ENCODE measurements at regions not wholly inside any gene's neighbourhood (a gene's known extent, or its start where the extent isn't known, plus 50 kb on each side); places are given as distances from the start of the nearest gene placed in this dataset.
"Not testable (repeated sequence)": the region's sequence is repeated elsewhere in the genome, so short reads cannot be mapped to it uniquely, and the experiment has no call there.

DNA sequence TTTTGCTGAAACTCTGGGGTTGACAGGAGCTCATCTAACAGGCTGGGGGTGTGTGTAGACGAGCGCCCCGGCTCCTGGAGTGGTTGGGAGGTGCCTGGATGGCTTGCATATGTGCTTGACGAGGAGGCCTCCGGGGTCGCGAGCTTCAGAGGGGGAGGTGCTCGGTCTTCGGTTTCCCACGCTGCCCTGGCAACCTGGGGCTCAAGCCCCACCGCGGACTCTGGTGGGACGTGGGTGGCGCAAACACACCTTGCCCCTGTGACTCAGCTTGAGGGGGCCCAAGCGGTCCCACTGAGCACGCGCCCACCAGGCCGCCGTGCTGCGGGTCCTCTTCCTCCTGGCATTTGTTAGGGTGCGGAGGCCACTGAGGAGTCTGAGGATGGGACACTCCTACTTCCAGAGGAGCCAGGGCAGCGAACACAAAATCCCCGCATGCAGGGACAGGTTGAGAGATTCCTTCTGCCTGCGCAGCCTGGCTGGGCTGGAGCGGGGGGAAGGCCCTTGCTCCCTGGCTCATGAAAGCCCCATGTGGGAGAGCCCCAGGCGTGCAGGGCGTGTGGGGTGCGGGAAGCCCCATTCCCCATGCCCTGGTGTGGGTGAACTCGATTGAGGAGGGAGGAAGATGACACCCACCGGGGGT is 357.3 kb upstream of the DEFB115 start:
- TF ChIP-seq, protein P1, sequence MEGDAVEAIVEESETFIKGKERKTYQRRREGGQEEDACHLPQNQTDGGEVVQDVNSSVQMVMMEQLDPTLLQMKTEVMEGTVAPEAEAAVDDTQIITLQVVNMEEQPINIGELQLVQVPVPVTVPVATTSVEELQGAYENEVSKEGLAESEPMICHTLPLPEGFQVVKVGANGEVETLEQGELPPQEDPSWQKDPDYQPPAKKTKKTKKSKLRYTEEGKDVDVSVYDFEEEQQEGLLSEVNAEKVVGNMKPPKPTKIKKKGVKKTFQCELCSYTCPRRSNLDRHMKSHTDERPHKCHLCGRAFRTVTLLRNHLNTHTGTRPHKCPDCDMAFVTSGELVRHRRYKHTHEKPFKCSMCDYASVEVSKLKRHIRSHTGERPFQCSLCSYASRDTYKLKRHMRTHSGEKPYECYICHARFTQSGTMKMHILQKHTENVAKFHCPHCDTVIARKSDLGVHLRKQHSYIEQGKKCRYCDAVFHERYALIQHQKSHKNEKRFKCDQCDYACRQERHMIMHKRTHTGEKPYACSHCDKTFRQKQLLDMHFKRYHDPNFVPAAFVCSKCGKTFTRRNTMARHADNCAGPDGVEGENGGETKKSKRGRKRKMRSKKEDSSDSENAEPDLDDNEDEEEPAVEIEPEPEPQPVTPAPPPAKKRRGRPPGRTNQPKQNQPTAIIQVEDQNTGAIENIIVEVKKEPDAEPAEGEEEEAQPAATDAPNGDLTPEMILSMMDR (conservative IDR thresholded peaks at IDR 0.05 in 1 of 2, IDR thresholded peaks at IDR 0.05 in 1 of 2; ENCODE audit: extremely low read depth in 1 of 2, insufficient read depth in 1 of 2, low read depth in 1 of 2, low read length in 2 of 2): not testable (repeated sequence)
- not testable (repeated sequence) for TF ChIP-seq EZH2 (IDR thresholded peaks at IDR 0.05; ENCODE audit: borderline replicate concordance, low read length)
